Hematopoietic multipotent progenitor cell treated with erythropoietin and hydrocortisone succinate and interleukin-3 and kit ligand, for 4 days (in vitro differentiated cells): ENCODE measurements at regions not wholly inside any gene's neighbourhood (a gene's known extent, or its start where the extent isn't known, plus 50 kb on each side); places are given as distances from the start of the nearest gene placed in this dataset.
"Not testable (repeated sequence)": the region's sequence is repeated elsewhere in the genome, so short reads cannot be mapped to it uniquely, and the experiment has no call there.

Source experiments
- DNase-seq: peaks from one replicate; pipeline ENCODE4 v3.0.0-alpha.2; 2015

DNA sequence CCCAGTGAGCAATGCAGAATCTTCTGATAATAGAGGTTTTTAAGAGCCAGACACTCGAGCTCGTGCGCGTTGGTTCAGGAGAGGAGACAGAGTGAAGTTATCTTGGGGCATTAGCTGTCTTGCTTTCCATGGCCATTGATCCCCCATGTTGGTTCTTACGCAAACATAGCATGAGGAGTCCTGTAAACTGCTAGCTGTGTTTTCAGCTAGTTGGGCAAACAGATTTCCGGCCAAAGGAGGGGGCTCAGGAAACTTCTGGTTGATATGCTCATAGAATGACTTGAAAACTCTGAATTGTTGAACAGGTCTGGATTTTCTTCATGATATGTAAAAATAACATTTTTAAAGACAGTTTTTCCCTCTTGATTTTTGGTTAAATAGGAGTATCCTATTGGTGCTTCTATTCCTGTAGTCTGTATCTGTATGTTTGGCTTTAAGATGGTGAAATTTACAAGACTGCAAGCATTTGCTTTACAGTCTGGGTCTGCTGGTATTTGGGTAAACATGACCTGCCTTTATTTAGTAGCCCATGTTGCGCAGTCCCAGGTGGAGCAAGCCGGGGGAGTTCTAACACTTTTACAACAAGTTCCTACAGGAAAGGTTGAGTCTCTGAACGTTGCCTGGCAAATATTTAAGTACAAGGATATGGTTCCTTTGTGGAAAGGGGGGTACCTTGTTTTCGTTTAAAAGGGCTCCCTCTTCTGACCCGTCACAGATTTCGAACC is 218.4 kb upstream of the KCND2 start:
- no peak for DNase-seq

DNA sequence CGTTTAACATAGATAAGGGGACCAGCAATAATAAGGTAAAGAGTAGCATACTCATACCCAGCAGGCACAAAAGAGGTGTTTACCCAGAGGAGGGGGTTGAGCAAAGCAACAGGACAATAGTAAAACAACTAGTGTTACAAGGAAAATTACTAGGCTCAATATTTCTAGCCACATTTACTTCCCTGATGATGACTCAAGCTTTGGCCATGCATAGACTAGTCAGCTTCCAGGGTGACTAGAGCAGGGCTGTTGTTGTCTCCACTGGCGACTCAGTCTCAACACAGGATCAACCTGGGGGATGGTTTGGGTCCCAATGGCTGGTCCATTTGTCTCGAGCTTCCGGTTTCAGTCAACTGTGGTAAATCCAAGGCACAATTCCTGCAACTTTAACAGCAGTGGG is 217.7 kb upstream of the KCND2 start:
- DNase-seq = no peak

DNA sequence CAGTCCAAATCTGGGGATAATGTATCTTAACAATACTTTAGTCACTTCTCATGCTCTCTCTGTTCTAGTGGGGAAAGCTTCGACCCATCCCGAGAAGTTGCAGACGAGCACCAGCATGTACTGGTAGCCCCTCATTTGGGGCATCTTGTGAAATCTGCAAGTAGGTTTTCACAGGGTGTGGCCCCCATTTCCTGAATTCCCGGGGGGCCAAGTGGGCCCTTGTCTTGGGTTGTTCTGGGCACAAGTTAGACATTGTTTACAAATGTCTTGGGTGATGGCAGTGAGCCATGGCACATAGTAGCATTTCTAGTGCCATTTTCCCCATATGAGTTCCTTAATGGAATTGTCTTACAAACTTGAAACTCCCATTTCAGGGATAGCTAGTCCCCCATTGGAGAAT is 216.7 kb upstream of the KCND2 start:
- no peak for DNase-seq

DNA sequence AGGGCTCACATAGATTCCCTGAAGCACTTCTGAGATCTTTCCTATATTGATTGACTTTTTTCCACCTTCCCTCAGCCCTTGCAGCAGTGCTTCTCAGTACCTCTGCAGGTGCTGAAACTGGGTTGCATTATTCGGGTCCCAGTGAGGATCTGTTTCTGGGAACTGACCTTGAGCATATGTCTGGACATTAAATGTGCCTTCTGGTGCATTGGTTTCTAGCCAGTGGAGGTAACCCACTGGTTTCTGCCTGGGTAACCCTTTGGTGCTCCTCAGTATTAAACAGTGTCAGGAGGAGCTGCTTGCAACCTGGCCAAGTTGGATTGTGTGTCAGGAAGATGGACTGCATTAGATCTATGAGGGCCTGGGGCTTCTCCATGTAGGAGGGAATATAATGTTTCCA is 213.3 kb upstream of the KCND2 start:
- DNase-seq = no peak

DNA sequence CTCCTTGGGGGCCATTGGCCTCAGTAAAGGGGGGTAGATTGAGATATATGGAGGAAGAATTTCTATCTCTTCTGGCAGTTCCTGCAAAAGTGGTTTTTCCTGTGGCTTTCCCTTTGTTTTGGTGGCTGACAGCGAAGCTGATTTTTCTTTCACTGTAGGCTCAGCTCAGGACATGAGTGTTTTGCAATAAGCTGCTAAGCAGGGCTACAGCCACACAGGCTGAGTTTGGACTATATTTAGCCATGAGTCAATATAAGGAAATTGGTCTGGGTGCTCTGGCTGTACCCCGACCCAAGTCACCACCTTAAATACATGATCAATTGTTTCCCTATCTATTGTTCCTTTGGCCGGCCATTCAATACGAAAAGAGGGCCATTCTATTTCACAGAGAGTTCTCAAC is 212.7 kb upstream of the KCND2 start:
- no peak for DNase-seq

DNA sequence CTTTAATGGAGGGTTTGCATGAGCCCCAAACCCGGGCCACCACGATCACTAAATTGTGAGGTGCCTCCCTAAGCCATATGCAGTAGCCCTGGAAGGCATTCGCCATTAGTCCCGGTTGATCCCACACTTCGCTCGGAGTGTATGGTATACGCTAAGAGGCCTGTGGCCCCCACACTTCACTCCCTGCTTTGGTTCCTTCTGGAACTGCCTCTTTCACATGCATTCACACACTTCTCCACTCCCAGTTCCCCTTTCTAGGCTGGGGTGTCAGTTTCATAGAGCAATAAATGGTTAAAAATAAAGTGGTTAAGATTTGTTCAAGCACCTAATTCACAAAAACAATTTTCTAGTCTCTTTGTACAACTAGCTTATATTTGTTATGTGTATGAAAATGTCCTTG is 212.1 kb upstream of the KCND2 start:
- DNase-seq = no peak

DNA sequence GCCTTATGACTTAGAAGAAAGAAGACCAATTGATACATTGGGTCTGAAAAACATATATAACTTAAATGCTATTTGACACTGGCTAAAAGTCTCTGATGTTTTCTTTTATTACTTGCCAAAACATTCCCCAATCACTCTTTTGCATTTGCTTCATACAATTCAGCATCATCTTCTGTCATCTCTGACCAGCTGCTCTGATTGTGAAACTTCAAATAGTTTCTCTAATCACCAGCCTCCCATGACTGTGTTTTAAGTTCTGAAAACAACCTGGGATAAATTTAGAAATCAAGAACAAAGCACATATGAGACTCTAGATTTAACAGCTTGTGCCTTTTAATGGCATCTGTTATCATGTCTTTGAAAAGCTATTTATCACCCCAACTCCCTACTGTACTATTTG is 208.4 kb upstream of the KCND2 start:
- DNase-seq = no peak

DNA sequence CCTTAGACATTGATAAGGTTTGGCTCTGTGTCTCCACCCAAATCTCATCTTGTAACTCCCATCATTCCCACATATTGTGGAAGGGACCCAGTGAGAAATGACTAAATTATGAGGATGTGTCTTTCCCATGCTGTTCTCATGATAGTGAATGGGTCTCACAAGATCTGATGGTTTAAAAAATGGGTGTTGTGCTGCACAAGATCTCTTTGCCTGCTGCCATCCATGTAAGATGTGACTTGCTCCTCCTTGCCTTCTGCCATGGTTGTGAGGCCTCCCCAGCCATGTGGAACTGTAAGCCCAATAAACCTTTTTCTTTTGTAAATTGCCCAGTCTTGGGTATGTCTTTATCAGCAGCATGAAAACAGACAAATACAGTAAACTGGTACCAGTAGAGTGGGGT is 206.1 kb upstream of the KCND2 start:
- not testable (repeated sequence) for DNase-seq

DNA sequence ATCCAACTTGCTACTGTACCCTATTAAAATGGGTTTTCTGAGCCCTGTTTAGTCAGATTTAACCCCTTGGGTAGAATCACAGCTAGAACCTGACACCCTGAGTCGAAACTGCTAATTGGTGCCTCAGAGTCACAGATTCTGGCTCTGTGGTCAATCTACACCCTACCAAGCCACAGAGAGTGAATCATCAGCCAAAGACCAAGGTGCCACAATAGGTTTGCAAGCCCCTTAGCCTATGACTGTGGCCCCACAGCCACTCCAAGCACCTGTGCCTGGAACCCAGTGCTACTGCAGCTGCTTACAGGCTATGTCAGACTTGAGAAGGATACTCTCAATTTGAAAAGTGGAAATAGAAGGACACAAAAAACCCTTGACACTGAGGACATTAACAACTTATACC is 202.8 kb upstream of the KCND2 start:
- DNase-seq = no peak

DNA sequence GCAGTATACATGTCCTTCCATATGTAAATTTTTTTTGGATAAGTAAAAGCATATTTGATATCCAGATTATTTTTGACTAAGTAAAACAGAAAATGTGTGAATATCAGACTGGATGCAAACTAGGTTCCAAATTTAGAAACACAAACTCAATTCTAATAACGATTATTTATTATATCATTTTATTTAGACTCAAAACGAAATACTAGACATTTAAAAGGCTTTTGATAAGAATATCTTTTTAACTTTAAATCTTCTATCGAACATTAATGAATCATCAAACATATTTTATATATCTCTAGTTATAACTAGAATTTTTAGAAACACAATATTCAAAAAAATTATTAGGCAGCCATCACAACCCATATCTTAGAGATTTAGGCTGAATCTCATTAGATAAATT is 195.2 kb upstream of the KCND2 start:
- DNase-seq = no peak

DNA sequence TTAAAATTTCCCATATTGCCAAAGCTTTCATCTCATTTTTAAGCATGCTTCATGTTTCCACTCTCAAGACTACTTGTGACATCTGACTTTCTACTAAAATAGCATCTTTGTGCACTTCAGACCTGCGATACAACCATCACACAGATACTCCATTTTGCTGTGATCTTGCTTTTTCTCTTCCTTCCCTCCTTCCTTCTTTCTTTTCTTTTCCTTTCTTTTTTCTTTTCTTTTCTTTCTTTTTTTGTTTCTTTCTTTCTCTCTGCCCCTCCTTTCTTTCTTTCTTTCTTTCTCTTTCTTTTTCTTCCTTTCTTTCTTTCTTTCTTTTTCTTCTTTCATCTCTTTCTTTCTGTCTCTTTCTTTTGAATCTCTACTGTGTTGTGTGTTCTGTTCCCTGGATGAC is 194.0 kb upstream of the KCND2 start:
- no peak for DNase-seq

DNA sequence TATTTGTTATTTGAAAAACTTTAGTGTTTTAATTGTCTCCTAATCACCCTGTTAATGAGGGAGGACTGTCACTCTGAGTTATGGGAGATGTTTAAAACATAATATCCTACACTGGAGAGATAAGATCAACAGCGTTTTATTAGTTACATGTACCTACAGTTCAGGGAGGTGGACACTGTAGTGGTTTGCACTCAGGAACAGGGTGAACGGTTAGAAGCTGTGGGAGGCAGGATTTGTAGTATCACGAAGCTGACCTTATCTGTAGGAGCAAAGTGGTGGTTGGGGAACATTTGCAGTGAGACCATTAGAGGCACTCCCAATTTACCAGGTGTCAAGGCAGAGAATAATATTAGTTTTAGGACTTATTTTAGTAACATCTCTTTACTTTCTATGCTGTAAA is 193.3 kb upstream of the KCND2 start:
- DNase-seq = no peak

DNA sequence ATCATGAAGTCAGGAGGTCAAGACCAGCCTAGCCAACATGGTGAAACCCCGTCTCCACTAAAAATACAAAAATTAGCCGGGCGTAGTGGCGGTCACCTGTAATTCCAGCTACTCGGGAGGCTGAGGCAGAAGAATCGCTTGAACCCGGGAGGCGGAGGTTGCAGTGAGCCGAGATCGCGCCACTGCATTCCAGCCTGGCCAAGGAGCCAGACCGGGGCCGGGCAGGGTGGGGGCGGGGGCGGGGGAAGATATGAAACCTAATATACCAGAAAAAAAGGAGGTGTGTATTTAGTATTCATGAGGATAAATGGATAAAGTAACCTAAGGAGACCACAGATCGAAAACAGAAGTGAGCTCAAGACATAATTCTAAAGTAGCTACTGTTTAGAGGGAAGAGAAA is 186.5 kb upstream of the KCND2 start:
- DNase-seq = not testable (repeated sequence)

DNA sequence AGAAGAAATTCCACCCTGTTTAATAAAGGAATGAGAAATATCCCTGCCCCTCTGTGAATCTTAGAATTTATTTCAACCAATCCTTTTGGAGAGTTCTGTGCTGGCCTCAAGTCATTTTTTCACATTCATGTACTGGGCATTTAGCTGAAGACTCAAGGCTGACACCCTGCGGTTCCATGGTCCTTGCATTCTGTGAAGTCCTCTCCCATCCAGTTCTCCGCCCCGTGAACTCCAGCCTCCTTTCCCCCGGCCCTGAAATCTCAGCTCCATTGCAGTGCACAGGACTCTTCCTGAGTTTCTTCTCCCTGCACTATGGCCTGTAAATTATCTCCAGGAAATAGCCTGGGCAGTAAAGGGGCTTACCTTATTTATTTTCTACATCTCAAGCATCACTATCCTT is 183.0 kb upstream of the KCND2 start:
- no peak for DNase-seq

DNA sequence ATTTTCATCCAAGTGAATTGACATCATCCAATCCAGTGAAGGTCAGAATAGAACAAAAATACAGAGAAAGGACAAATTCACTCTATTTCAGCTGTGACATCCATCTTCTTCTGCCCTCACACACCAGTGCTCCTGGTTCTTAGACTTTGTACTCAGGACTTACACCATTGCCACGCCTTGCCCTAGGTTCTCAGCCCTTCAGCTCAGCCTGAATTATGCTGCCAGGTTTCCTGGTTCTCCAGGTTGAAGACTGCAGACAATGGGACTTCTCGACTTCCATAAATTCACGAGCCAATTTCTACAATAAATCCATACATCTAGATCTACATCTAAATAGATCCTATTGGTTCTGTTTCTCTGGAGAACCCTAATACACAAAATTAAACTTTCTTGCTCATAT is 181.2 kb upstream of the KCND2 start:
- DNase-seq = no peak

DNA sequence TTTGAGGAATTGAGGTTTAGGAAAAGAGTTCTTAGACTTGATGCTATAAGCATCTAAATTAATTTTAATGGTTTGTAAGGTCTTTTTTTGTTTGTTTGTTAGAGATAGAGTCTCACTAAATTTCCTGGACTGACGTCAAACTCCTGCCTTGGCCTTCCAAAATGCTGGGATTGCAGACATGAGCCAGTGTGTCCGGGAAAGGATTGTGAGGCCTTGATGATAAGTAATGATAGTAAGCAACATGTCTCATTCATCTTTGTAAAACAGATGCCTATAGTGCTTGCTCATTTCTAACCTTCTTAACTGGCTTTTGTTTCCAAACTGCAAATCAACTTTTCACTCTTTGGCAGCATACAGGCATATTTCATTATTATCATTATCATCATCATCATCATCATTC is 176.0 kb upstream of the KCND2 start:
- DNase-seq = no peak

DNA sequence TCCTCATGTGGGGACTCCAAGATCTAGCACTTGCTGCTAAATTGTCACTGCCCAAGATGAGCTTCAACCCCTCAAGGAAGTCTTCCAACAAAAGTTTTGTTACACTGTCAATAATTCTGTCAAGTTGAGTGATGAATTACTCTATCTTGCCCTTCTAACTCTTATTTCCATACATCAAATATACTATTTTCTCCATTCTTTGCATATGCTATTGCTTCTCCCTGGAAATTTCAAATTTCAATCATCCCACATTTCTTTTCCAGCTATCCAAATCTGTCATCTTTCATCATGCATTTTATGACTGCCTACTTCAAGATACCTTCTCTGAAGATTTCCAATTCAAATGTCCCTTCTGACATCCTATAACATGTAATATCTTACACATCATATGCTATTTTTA is 175.2 kb upstream of the KCND2 start:
- DNase-seq = no peak

DNA sequence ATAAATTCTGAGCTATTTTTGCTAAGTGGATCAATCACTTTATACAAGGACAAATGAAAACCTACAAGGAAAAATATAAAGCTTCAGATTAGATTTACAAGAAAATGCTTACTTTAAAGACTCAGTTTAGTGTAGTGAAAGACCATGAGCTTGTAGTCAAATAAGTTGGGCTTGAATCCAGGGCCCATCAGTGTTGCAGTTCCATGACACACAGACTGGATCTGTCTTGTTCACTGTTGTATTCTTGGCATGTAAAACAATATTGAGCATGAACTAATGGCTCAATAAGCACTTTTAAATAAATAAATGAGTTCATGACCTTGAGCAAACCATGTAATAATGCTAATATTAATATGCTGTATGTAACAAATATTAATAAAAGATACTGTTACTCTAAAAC is 164.6 kb upstream of the KCND2 start:
- no peak for DNase-seq

DNA sequence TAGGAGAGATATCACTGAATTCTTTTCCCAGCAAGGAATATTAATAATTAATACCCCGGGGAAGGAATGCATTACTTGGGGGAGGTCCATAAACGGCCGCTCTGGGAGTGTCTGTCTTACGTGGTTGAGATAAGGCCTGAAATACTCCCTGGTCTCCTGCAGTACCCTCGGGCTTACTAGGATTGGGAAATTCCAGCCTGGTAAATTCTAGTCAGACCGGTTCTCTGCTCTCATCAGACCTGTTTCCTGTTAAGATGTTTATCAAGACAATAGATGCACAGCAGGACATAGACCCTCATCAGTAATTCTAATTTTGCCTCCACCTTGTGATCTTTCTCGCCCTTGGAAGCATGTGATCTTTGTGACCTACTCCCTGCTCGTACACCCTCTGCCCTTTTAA is 162.8 kb upstream of the KCND2 start:
- no peak for DNase-seq

DNA sequence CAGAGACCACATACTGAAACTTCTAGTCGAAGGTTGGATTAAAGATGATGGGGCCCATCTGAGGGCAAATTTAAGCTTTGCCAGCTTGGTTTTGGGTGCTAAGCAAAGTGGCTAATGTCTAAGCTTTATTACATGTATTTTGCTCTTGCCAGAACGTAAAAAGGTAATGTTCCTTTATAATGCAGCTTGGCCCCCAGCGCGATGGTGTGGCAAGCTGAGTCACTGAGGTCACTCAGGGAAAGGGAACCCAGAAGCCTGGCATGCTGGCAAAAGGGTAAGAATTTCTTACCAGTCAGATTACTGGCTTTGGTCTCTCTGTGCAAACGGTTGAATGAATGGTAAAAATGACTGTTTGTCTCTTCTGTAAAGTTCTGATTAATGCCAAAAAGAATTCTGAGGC is 158.3 kb upstream of the KCND2 start:
- no peak for DNase-seq

DNA sequence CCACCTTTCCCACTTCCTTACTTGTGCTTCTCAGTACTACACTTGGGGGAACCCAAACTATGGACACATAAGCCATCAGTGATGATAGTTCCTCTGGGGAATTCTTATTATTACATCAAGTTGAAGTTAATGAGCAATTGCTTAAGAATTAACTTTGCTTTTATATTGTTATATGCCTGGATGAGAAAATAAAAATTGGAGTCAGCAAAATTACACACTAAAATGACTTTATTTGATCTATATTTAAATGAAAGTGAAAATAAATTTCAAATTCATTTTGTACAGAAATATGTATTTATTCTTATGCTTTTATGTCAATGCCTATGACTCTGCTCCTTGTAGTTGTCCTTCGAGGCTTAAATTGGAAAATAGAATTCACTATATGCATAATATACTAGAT is 149.4 kb upstream of the KCND2 start:
- DNase-seq = no peak

DNA sequence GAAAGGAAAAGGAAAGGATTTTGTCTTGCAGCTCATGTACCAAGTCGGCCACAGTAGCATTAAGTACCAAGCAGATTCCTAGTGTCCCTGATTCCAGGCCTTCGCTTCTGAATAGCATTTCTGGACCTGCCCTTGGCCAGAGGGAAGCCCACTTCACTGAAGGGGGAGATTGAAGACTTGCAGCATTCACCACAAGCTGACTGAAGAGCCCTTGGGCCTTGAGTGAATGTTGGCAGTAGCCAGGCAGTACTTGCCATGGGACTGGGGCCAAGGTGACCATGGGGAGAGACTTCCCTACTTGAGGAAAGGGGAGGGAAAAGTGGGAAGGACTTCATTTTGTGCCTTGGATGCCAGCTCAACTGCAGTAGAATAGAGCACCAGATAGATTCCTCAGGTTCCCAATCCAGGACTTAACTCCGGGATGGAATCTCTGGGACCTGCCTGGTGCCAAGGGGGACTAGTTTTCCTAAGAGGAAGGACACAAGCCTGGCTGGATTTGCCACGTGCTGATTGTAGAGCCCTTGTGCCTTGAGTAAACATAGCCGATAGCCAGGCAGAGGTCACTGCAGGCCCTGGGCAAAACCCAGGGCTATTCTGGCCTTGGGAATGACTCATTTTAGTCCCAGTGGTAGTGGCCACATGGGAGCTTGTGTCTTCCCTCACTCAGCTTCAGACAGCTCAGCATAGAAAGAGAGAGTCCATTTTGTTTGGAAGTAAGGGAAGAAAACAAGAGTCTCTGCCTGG is 141.7 kb upstream of the KCND2 start:
- DNase-seq = no peak

DNA sequence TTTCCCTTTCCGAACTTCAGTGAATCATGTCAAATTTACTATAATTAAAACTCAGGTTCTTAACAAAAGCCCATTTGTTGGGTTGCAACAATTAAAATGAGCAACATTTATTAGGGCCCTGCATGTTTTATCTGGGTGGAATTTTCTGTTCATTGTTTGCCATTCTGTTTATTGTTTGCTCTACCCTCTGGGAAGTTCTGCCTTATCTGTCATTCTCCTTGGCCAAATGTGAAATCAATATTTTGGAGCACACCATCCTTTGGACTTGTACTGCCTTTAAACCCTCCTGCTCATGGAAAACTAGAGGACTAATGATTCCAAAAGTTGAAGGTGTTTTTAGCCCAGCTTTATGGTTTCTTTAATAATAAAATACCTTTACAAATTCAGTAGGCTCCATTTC is 134.5 kb upstream of the KCND2 start:
- DNase-seq = no peak

DNA sequence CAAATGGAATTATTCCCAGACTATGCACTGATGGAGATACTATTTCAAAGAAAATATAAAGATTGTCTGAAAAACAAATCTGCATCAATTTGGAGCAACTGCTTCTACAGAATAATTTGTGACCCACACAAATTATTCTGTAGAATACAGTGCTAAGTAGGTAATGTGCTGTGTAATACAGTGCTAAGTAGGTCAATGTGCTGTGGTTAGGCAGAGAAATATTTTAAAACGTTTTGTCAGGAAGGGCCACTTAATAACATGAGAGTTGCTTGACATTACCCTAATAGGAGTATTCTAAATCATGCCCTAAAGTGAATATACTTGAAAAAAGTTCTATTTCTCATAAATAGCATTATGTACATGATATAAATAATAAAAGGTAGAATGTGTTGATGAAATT is 116.5 kb upstream of the KCND2 start:
- no peak for DNase-seq

DNA sequence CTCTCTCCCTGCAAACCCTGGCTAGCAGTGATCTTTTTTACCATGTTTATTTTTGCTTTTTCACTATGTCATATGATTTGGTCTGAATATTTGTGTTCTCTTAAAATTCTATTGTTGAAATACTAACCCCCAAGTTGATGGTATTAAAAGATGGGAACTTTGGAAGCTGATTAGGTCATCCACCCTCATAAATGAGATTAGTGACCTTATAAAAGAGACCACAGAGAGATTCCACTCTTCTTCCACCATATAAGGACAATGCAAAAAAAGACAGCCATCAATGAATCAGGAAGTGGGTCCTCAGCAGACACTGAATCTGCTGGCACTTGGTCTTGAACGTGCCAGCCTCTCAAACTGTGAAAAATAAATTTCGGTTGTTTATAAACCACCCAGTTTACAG is 112.8 kb upstream of the KCND2 start:
- no peak for DNase-seq
